Activated CD8-positive, alpha-beta memory T cell treated with anti-CD3 and anti-CD28 coated beads, Interleukin-2, amount 50 U/mL, for 24 hours (primary cell): ENCODE measurements at regions not wholly inside any gene's neighbourhood (a gene's known extent, or its start where the extent isn't known, plus 50 kb on each side); places are given as distances from the start of the nearest gene placed in this dataset.

ENCODE experiments used
- DNase-seq: peaks from one replicate; pipeline ENCODE4 v3.0.0-alpha.2; 2020; ENCODE audit errors: extremely low read depth

DNA sequence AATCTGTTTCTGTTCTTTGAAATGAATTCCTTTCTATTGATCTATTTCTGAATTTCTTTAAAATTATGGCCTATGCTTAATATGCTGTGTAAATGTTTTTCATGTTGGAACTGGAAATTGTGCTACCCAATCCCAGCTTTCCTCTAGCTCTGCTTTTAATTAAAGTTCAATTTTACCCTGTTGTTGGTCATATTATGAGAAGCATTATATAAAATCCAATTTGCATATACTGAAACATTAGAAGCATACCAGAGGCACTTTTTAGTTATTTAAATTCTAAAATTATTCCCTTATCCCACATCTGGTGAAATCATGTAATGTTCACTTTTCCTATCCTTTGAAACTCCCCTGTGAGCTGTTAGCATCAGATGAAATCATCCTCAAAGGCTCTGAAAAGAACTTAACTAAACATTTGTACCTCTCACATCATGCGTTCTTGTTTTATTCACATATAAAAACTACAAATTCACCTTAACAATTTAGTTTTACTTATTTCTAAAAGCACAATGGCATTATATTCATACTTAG, 160.6 kb upstream of the COL21A1 start:
- no peak for DNase-seq

DNA sequence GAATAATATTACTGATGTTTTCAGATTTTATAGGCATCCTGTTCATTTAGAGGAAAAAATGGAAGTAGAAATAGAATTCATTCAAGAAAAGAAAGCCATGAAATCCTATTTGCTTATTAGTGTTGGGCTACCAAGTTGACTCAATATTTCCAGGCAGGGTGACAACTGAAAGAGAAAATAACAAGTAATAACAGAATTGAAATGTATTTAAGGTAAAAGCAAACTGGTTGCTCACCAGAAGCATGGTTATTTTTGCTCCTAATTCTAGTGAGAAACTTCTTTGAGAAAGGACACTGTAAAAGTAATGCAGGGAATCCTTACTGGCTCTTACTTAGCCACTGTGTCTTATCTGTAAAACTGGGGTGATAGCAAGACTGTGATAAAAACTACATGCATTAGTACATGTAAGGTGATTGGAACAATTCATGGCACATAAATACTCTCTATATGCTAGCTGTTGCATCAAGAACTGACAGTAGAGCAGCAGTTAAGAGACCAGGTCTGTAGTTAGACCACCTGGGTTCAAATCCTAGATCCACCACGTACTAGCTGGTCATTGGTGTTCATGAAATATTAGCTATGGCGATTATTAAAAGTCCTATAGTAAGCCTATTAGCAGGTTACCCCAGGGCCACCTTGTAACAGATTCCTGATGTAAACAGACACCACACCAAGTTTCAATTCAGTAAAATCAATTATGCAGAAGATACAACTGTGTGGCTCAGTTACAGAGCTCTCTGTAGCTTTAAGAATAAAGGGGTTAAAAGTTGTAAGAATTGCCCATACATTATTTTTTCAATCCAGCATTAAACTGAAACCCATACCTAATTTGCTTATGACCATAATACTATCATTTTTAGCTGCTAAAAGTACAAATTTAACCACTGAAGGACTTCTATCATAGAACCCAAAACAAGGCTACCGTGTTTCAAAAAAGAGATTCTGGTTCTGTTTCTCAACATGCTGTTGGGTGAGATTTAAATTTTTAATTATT, 159.2 kb upstream of the COL21A1 start:
- no peak for DNase-seq

DNA sequence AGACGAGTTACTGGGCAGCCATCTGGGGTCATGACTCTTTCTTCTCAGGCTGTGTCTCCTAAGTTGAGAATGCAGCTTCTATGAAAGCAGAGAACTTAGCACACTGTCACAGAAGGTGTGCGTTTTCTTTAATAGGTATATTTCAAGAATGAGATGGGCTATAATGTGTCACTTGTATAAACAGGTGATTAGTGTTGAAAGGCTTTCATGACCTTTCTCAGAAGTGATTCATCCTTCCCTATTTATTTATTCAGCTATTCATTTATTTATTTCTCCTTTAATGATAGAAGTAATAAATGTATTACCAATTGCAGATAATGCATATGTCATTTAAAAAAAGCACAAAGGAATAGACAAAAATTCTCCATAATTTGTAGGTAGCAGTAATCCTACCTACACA, 157.2 kb upstream of the COL21A1 start:
- DNase-seq: no peak

DNA sequence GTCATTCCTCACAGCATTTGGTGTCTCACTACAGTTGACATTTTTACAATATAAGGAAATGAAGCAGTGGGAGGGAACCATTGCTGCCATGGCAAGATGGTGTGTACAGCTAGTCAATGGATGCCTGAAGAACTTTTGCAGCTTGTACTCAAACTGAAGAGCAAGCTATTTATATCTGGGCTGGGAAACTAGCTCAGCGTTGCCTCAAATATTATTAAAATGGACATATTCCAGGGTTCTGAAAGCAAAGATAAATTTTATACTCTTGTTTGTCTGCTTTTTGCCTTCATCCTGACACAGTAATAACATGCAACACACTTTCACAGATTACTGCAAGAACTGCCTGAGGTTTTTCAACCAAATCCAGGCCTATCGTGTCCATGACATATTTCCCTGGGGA, 156.4 kb upstream of the COL21A1 start:
- no peak for DNase-seq

DNA sequence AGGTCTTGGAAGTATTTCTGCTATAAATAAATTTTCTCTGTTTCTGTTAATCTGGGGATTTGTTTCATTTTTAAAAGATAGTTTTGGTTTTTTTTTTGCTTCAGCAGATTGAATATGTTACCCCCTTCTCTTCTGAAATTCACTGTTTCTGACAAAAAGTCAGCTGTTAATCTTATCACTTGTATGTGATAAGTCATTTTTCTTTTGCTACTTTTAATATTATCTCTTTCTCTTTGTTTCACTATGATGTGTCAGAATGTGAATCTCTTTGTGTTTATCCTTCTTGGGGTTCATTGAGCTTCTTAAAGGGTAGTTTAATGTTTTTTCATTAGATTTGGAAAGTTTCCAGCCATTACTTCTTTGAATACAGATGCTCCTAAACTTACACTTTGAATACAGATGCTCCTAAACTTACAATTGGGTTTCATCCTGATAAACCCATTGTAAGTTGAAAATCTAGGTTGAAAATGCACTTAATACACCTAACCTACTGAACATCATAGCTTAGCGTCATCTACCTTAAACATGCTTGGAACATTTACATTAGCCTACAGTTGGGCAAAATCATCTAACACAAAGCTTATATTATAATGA, 154.2 kb upstream of the COL21A1 start:
- DNase-seq: no peak

DNA sequence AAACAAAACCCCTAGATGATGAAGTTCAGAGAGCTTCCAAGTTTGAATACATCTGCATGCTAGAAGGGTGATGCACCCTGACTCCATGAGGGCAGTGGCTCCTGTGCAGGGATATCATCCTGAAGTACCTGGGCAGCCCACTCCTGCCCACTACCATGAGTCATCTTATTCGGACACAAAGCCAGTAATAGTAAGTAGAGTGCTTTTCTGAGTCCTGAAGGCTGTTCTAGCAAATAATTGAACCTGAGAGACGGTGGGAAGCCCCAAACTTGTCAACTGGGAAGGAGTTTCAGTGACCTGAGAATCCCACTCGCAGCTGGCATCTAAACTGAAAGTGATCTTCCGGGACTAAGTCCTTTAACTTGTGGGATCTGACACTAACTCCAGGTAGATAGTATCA, 152.9 kb upstream of the COL21A1 start:
- no peak for DNase-seq

DNA sequence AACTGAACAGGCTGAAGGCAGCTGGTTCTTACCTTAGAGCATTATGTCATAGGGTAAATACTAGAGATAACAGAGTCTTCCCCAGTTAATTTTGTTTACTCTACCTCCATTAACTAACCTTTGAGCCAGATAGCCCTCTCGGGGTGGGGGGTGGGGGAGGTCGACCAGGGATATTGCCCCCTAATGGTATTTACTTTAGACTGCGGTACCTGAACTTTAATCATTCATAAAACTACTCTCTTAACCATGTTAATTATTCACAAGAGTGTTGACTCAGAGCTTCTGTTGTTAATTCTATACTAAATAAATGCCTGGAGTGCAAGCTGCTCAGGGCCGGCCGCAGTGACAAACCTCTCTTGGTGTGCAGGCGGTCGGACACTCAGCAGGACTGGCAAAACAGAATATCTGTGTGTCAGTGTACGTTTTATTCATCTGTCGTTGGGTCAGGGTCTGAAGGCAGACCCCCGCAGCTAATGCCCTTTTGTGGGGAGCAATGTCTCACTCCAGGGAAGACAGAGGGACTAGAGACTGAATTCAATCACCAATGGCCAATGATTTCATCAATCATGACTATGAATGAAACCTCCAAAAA, 152.4 kb upstream of the COL21A1 start:
- DNase-seq: no peak

DNA sequence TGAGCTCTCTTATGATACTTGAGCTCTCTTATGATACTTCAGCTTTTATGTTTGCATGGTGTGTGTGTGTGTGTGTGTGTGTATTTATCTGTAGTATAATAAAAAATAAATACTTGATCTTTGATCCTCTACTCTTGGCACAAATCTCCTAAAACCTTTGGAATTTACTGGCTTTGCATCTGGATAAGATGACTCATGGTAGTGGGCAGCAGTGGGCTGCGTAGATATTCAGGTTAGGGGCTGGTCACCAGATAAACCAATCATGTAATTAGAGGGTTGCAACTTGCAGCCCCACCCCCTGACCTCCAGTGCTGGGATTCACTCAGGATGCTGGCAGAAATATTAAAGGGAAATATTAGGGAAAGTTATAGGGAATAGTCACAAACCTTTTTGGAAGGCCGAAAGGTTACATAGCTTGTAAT, 151.9 kb upstream of the COL21A1 start:
- no peak for DNase-seq

DNA sequence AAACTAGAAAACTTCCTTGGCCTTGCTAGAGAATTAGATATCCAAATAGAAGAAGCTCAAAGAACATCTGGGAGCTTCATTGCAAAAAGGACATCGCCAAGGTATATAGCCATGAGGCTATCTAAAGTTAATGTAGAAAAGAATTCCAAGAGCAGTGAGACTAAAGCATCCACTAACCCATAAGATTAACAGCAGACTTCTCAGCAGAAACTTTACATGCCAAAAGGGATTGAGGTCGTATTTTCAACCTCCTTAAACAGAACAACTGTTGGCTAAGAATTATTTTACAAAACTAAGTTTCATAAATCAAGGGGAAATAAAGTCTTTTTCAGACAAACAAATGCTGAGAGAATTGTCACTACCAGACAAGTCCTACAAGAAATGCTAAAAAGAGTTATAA, 149.1 kb upstream of the COL21A1 start:
- DNase-seq: no peak

DNA sequence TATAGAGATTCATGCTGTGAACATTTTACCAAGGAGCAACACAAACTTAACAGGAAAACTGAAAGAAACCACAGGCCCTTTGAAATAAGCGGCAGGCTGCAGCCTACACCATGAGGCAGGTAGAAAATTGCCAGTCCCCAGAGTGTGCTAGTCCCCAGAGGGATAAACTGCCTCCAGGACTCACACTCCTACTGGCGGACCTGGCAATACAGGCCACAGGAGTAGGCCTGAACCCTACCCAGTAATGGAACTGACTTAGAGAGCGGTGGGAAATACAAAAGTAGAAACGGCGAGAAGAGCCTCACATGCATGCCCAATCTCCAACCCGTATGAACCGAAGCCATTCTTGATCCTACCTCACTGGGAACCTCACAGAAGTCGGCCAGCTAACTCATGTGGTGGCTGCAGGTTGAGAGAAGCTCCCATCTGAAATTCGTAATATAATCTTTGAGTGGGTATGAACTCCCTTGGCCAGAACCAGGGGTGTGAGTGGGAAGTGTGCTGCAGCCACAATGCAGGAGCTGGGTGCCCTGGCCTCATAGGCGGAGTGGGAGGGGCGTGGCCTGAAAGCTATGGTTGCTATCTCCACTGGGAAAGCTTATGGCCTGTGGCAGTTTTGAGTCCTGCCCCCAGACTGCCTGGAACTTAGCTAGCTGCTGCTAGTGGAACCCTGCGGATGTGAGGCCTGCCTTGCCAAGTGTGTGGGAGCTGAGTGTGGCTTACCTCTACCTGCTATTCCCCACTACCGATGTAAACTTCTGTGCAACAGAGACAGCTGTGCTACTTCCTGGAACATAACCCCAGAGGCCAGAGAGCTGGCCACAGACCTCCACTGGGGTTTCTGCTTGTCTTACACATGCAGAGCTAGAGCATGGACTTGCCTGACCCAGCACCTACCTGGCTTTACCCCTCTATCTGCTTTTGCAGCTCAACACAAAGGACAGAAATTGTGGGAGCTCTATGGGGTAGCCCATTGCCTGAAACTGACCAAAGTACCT, 146.5 kb upstream of the COL21A1 start:
- DNase-seq: no peak

DNA sequence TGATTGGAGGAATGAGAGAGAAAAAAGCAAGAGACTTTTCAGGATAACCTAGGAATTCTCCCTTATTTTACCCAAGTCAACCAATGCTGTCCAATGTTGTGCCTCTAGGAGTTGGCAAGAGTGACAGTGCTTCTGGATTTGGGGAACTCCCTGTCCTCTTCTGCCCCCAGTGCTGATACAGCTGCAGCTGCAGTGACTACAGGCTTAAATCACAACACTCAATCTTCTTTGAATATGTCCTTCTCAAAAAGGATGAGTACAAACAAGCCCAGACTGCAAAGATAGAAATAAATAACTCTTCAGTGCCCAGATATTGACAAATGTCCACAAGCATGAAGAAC, 141.0 kb upstream of the COL21A1 start:
- DNase-seq: no peak

DNA sequence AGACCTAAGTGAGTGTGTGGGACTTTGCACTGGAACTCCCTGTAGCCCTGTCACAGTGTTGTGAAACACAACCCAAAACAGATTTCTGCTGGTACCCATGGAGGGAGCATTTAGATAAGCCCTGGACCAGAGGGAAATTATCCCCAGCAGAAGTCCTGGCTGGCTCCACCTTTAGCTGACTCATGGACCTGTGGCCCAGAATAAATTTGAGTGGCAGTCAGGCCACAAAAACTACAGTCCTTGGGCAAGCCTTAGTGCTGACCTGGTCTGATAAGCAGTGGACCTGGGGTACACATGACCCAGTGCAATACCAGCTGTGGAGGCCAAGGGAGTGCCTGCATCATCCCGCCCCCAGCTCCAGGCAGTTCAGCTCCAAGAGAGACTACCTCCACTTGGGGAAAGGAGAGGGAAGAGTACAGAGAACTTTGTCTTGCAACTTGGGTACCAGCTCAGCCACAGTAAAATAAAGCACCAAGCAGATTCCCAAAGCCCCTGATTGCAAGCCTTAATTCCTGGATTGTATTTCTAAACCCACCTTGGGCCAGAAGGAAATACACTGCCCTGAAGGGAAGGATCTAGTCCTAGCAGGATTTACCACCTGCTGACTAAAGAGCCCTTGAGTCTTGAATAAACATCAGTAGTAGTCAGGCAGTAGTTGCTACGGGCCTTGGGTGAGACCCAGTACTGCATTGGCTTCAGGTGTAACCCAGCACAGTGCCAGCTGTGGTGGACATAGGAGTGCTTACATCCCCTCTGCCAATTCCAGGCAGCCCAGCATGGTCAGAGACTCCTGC, 140.4 kb upstream of the COL21A1 start:
- no peak for DNase-seq

DNA sequence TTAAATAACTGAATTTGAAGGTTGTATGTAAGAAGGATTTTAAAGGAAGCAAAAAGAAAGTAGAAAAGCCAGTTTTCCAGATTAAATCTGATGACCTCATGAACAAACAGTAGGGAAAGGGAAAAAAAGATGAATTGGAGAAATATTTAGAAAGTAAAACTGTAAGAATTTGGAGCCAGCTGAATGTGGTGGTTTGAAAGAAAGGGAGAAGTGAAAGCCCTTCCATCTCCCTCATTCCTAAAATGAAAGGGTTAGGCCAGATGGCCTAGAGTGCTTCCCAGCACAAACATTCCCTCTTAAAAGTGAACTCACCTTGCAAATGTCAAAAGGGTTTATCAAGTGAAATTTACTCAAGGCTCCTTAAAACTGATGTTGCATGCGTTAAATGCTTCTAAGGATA, 139.3 kb upstream of the COL21A1 start:
- DNase-seq: no peak

DNA sequence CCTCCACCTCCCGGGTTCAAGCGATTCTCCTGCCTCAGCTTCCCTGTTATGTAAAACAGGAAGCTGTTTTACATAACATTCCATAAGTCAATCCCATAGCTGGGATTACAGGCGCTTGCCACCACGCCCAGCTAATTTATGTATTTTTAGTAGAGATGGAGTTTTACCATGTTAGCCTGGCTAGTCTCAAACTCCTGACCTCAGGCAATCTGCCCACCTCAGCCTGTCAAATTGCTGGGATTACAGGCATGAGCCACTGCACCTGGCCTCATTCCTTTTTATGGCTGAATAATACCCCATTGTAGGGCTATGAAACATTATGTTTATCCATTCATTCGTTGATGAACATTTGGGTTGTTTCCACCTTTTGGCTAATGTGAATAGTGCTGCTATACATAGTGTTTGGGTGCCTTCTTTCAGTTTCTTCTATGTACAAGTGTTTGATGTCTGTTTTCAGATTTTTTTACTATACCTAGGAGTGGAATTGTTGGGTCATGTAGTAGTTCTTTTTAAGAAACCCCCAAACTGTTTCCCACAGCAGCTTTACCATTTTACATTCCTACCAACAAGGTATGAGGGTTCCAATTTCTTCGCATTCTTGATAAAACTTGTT, 138.7 kb upstream of the COL21A1 start:
- DNase-seq: no peak

DNA sequence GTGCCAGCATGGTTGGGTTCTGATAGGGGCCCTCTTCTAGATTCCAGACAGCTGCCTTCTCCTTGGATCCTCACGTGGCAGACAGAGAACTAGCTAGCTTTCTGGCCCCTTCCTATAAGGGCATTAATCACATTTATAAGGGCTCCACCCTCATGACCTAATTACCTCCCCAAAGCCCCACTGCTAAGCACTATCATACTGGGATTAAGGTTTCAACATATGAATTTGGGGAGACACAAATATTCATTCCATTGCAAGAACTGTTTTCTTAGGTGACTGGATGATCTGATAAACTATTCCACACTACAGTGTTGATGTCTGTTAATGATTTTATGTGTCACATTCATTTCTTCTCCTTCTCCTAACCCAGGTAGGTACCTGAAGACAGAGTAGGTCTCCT, 135.8 kb upstream of the COL21A1 start:
- DNase-seq: no peak

DNA sequence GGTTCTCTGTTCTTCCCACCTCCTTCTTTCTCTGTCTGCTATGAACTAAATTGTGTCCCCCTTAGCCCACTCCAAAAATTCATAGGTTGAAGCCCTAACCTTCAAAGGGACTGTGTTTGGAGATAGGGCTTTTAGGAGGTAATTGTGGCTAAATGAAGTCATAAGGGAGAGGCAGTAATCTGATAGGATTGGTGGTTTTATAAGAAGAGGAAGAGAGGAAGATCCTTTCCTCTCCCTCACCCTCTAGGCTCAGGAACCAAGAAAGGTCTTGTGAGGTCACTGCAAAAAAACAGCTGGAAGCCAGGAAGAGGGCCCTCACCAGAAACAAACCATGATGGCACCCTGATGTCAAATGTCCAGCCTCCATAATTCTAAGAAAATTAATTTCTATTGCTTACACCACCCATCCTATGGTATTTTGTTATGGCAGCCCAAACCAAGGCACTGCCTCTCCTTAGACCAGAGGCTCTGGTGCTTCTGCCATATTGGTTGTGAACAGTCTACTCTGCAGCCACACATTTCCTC, 135.1 kb upstream of the COL21A1 start:
- DNase-seq: no peak

DNA sequence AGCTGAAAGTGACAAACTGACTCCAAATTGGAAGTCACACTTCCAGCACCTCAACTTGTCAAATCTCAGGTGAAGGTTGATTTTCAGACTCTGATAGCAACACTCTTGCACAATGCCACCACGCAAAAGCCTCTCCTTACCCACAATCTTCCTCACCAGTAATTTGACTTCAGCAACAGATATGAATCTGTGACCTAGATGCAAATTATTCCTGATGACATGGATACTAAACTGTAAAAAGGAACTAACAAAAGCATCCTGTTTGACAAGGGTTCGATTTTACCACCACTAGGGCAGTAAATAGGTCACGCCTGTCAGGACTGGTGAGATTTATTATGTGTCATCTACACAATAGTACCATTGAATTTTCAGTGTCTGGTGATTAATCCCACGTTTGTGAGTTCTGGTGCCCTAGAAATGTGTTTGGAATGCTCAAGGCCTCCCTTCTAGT, 134.4 kb upstream of the COL21A1 start:
- DNase-seq: no peak

DNA sequence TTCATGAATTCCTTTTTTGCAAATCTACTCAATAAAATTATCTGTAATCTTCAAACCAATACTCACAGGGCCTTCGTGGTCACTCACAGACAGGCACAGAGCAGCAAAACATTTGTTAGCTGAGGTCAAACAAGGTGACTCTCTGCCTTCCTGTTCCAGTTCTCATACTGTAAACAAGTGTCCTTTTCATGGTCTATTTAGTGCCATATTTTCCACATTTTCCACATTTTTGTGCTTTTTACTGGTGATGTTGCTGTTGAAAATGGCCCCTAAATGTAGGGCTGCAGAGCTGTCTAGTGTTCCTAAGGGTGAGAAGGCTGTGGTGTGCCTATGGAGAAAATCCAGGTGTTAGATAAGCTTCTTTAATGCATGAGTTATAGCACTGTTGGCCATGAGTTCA, 133.1 kb upstream of the COL21A1 start:
- no peak for DNase-seq

DNA sequence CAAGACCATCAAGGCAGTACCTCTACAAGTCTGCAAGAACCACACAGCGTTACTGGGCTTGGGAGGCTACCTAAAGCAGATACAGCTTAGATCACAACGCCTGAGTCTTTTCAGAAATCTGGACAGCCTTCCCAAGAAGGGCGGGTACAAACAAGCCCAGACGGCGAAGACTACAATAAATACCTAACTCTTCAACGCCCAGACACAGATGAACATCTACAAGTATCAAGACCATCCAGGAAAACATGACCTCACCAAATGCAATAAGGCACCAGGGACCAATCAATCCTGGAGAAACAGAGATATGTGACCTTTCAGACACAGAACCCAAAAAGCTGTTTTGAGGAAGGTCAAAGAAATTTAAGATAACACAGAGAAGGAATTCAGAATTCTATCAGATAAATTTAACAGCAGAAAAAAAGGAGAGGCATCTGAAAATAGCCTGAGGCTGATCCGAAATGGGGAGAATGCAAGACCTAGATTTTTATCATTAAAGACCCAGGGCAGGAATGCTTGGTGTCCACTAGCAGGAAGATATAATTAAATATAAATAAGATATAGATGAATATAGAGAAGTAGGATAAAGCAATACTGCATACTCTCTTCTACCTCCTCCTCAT, 131.7 kb upstream of the COL21A1 start:
- no peak for DNase-seq

DNA sequence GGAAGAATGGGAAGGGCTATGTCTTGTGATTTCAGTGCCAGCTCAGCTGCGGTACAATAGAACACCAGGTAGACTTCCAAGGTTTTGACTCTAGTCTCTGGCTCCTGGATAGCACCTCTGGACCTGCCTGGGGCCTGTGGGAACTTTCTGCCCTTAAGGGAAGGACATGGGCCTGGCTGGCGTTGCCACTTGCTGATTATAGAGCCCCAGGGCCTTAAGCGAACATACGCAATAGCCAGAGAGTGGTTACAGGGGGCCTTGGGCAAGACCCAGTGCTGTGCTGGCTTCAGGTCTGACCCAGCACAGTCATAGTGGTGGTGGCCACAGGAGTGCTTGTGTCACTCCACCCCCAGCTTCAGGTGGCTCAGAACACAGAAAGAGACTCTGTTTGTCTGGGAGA, 131.1 kb upstream of the COL21A1 start:
- no peak for DNase-seq
